ENCODE measurements at regions not wholly inside any gene's neighbourhood (a gene's known extent, or its start where the extent isn't known, plus 50 kb on each side); places are given as distances from the start of the nearest gene placed in this dataset.
"Not testable (repeated sequence)": the region's sequence is repeated elsewhere in the genome, so short reads cannot be mapped to it uniquely, and the experiment has no call there.

DNA sequence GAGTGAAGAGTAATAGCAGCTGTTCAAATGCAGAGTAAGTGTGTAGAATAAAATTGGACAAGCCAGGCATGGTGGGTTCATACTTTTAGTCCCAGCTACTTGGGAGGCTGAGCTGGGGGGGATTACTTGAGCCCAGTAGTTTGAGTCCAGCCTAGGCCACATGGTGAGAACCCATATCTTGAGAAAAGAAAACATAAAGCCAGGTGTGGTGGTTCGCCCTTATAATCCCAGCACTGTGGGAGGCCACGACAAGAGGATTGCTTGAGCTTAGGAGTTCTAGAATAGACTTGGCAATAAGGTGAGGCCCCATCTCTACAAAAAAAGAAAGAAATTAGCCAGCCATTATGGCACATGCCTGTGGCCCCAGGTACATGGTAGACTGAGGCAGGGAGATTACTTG lies 1241.1 kb downstream of the UQCRFS1 start:
- no peak for DNase-seq

DNA sequence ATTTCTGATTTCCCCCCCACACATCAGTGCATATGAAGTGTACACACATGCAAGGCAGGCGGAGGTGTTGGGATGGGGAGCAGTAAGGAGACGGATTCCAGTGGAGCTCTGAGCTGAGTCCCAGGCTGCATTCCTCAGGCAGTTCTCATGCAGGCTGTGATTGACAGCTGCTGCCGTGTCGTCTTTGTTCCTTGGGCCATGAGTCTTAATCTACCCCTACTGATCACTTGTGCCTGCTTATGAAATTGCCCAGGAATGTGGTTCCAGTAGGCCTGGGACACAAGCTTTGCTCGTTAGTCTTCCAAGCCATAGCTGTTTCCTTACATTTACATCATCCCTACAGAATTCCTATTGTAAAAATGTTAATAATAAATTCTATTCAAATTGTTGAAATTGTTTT lies 1241.9 kb downstream of the UQCRFS1 start:
- no peak for DNase-seq

DNA sequence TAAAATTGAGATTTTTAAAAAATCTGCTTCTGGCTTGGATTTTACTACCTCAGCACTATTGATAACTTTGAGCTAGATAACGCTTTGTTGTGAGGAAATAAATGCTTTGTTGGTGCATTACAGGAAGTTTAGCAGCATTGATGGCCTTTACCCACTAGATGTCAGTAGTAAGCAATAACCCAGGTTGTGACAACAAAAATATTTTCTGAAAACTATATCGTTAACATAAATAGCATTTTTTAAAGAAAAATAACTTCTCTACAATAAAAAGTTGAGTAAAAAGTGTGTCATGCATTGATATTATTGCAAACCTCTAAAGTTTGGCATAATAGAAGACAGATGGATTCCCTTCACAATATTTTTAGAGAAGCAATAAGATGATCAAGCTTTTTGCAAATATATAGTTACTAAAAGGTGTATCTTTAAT lies 1246.5 kb downstream of the UQCRFS1 start:
- no peak for DNase-seq

DNA sequence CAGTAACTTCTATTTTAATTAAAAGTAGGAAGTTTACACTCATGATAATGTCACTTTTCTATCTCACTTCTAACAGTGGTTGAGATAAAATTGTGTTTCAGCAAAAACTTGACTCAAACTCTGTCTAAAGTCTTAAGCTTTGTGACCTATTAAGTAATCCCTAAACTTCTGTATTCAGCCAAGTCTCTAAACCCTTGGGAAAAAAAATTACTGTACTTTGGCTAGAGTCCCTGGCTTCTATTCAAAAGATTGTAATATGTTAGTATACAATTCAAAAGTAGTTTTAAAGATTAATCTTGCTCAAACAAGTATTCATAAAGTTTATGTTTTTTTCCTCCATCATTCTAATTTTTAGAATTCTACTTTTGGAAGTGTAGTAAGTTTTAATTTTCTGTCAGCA lies 1248.8 kb downstream of the UQCRFS1 start:
- DNase-seq = no peak

DNA sequence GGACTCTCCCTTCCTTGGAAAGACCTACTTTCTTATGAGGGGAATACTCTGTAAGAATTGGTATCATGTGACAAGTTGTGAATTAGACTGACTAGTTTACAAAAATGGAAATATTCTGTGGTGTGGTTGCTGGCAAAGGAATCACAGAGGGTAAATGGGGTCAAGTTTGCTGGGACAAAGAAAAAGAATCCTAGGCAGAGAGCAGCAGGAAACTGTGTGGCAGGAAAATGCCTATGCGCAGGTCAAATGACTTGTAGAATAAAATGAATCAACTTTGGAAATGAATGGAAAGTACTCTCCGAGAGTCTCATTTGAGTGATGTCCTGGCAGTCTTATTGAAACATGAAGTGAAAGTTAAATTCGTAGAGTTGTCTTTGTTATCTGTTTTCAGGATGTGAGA lies 1250.7 kb downstream of the UQCRFS1 start:
- no peak for DNase-seq

DNA sequence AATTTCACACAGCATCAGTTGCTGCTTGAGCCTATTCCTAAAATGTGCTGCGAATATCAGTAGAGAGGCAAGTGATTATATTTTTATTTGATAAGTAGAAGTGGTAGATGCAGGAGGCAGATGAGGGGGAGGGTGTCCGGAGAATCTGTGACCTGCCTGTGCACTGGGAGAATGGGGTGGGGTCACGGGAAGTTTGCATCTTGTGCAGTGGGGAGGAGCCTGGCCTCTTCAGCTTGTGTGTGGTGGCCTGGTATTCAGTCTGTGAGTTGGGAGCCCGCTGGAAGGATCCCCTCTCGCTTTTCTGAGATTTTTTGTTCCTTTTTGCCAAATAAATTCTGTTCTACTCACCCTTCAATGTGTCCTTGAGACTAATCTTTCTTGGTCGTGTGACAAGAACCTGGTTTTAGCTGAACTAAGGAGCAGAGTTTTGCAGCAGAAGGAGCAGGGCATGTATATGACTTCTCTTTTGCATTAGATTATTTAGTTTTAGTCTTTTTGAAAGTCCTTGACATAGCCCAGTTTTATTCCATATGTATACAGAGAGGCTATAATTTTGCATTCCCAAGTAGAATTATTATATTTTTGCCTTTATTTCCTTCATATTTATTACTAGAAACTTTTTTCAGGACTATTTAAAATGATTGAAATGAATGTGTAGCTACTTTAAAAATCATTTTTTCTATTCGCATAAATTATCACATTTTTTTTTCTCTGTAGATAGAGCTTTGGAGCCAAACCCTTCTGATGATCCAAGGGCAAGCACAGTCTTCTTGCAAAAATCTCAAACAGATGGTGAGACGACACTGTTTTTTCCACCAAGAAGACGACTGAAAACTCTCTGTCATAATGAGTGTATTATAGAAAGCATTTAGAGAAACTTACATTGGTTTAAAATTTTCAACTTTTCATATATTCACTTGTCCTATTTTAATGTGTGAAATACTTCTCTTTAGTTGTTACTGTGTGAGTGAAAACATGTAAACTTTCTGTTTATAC lies 1257.2 kb downstream of the UQCRFS1 start:
- DNase-seq = no peak

DNA sequence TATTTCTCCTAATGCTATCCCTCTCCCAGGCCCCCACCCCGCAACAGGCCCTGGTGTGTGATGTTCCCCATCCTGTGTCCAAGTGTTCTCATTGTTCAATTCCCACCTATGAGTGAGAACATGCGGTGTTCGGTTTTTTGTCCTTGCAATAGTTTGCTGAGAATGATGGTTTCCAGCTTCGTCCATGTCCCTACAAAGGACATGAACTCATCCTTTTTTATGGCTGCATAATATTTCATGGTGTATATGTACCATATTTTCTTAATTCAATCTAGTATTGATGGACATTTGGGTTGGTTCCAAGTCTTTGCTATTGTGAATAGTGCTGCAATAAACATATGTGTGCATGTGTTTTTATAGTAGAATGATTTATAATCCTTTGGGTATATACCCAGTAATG lies 1270.3 kb downstream of the UQCRFS1 start:
- not testable (repeated sequence) for DNase-seq

DNA sequence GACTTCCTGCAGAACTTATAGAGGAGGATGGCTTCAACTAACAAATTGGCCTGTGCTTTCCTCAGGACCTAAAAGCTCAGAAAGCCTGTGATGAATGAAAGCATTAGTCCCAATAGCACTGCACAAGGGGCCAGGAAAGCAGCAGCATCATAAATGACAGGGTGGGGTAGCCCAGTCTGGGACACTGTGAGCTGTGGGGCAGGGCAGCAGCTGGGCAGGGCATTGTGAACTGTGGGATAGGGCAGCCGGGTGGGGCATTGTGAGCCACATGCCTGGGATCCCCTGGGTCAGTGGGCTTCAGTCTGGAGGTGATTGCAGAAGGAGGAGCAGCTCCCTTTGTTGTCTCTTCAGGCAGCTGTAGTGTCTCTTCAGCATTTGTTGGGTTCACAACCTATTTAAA lies 1276.8 kb downstream of the UQCRFS1 start:
- no peak for DNase-seq

DNA sequence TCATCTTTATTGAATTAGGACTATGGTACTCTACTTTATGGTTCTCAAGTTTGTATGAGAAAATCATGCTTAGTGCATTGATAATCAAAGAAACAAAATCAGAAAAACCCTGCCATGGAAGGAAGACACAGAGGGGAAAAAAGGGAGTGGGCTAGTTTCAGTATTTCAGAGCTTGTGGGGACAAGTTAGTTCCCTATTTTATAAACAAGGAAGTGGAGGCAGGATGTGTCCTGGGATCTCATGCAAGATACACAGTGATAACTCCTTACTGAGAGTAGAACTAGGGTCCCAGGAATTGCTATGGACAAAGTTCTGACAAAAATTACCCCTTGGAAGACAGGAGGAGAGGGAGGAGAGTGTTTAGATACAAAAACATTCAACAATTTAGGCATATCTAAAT lies 1277.3 kb downstream of the UQCRFS1 start:
- DNase-seq = no peak

DNA sequence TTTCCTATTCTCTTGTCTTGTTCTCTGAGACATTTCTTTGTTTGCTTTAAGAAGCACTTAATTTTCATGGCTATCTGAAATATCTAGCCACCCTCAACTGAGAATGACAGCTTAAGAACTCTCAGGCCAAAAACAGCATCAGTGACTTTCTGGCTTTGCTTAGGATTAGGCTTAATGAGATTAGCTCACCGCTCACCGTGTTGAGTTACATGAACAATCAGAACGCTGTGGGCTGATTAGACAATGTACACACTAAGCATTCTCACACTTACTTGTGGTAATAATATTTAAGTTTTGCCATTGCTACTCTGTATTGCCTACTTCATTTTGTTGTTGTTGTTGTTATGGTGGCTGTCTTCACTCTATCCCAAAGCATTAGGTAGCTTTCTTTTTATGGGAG lies 1283.6 kb downstream of the UQCRFS1 start:
- no peak for DNase-seq

DNA sequence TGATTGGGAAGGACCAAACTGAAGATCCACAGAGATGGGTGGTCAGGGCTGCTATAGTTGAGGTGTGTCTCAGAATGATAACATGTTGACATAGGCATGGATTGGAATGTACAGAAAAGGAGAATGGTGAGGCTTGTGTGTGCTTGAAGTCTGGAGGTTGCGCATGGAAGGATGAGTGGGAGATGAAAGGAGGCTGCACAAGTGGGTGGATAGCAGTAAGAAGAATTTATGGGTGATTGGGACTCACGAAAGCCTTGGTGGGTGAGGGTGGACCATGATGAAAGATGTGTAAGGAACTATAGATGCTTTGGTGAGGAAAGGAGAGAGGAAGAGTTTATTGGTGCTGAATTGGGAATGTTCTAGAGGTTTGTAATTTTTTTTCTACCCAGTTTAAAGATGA lies 1287.7 kb downstream of the UQCRFS1 start:
- no peak for DNase-seq

DNA sequence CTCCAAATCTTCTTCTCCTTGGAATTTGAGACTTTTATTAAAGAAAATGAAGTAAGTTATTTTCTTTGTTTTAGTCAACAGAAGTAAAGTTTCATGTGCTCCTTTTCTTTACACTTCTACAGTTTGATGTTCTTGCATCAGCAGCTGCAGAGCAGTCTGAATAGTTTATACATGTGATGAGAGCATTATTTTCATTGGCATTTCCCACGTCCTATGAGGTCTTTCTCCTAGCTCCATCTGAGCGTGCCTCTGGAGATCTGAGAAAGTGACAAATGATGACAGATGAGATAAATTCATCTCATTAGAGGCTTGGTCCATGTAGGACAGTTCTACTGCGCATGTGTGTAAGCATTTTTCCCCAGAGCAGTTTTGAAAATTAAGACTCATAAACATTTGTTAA lies 1290.0 kb downstream of the UQCRFS1 start:
- no peak for DNase-seq

DNA sequence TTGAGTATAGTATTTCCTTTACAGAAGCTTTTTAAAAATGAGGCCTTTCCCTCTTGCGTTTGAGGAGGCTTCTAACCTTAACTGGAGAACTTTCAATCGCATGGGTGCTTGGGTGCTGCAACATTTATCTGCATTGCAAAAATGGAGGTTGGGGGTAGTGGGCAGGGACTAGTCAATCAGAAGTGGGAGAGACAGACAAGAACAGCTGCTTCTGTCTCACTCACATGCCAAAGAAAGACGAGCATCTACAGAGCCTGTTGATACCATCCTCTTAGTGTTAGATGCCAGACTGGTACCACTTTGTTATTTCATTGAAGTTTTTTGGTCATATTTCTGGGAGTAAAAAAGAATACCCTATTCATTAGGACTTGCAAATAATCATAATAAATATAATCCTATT lies 1292.2 kb downstream of the UQCRFS1 start:
- no peak for DNase-seq

DNA sequence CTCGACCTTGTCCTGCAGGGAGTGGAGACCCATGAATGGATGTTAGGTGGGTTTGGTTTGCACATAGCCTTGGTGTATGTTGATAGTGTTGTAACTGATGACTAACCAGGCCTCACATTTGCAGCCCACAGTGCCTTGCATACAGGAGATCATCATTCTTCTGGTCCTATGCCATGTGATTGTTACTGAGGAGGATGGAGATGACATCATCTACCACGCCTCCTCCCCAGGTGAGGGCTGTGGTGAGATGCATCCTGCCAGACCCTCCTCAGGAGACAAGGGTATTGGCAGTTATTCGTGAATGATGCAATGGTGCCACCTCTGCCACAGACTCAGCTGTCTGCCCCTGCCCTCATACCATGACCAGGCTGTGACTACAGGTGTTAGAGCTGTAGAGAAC lies 1294.1 kb downstream of the UQCRFS1 start:
- DNase-seq = no peak

DNA sequence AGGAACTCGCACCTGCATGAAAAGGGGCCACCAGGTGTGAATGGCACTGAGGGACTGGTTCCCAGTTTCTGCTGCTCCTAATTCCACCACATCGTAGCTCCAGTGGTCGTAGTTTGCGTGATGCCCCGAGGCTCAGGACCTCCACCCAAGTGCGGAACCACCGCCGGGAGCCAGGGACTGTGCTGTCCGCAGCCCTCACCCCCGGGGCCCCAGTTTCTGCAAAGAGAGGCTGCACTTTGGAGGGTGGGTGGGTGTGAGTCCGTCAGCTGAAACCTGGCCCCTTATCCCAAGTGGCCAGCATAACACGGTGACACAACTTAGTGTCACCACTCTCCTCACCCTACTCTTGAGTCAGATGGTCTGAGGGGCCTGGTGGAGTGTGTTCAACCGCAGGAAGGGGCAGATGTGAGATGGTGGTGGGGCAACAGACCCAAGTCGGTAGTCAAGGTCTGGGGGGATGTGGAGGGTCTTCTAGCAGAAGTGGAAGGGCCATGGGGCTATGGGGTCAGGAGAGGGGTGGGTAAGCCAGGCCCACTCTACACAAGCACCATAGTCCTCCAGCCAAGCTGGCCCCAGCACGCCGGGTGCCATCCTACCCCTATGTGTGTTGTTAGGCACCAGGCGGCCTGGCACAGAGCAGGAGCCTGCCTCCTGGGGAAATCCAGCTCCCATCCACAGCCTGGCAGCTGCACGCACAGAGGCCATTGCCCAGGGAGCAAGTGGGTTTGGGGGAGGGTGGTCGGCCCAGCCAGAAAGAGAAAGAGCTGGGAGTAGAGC lies 1301.6 kb downstream of the UQCRFS1 start:
- DNase-seq = no peak

DNA sequence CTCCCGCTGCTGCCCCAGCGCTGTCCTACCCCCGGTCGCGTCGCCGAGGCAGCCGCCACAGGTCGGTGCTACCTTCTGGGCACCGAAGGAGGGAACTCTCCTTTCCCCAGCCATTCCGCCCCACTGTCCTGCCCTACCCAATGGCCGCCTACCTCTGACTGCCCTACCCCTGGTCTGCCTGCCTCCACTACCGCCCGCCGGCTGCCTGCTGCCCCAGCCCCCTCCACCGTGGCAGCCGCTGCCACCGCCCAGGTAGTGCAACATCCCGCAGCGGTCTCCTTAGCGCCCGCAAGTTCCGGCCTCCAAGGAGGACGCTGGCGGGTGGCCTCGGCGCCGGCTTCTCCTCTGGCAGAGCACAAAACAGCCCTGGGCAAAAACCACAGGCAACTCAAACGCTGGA lies 1303.1 kb downstream of the UQCRFS1 start:
- DNase-seq = no peak

DNA sequence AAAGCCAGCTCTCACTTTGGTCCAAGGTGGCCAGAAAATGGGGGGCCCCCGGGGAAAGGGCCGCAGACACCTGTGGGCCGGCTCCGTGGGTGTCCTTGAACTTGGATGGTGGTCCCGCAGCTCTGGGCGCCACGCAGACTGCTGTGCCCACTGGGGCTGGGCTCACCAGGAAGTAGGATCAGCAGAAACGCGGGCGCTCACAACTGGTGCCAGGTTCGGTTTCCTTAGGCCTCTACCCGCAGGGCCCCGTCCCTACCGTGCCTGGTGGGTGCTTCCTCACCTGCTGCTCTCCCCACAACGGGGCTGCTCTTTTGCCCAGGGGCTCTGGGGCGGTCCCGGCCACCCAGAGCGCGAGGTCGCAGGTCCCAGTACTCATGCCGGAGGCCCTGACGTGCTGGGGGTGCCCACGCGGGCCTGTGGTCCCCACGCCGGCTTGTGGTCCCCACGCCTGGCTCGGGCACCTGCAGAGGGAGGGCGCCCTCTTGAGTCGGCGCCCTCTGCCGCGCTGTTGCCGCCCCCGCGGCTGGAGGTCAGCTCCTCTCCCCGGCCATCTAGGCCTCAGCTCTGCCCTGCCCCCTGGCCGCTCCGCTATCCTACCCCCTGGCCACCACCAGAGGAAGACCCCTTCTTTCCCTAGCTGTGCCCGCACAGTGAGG lies 1303.6 kb downstream of the UQCRFS1 start:
- no peak for DNase-seq

DNA sequence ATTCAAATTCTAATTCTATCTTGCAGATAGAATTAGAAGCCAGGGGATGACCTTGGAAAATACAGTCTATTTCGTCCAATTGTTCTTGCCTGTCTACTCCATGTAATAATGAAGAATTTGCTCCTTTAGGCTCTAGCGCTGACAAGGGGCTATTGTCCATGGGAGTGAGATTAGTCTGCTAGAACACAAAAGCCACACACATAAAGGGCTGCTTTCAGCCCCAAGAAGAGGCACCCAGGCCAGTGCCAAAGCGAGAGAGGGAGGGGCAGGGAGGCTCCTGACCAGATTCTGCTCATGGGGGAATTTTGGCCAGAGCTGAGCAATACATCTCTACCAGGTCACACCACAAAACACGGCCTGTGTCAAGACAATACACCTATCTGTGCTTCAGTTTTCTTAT lies 1306.9 kb downstream of the UQCRFS1 start:
- DNase-seq = no peak

DNA sequence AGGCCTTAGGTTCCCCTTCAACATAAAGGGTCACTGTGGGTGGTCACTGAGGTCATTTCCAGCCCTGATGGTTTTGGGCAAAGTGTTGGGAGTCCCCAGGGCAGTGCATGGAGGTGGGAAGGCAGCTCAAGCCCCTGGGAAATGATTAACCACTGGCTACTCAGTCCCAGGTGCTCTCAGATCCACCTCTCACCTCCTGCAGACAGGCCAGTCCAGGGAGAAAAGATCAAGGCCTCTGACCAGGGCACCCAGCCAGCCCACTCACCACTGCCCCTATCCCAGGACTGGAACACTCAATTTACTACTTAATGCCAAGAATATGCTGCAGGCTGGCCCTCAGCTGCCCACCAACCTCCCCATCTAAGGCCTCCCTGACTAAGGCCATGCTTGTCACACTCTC lies 1307.9 kb downstream of the UQCRFS1 start:
- DNase-seq = no peak

DNA sequence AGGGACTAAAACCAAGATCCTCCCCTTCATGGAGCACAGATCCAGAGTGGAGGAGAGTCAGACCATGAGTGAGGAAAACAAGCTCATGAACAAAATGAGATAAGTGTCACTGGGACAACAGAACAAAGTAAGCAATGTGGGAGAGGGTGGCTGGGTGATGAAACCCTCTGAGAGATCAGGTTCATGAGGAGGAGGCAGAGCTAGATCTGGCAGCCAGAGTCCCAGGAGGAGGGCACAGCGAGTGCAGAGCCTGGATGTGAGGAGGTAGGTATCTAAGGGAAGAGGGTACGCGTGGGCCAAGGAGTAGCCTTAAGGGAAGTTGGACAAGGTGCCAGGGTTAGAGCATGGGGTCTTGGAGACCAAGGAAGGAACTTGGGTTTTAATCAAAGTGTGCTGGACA lies 1311.9 kb downstream of the UQCRFS1 start:
- no peak for DNase-seq

DNA sequence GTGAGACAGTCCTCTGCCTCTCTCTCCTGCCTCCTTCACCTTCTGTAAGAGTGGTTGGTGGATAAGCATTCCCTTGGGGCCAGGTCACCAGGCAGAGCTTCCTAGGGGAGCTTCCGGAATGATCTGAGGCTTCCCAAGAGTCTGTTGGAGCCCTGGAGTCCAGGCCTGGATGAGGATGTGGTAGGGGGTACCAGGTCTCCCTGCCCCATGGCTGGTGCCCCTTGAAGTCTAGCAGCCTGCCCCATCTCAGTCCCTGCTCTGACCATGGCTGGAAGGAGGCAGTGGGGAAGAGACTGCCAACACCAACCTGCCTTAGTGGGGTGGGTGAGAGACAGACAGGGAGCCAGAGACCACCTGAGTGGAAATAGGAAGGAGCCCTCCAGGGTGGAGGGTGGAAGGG lies 1316.9 kb downstream of the UQCRFS1 start:
- no peak for DNase-seq

DNA sequence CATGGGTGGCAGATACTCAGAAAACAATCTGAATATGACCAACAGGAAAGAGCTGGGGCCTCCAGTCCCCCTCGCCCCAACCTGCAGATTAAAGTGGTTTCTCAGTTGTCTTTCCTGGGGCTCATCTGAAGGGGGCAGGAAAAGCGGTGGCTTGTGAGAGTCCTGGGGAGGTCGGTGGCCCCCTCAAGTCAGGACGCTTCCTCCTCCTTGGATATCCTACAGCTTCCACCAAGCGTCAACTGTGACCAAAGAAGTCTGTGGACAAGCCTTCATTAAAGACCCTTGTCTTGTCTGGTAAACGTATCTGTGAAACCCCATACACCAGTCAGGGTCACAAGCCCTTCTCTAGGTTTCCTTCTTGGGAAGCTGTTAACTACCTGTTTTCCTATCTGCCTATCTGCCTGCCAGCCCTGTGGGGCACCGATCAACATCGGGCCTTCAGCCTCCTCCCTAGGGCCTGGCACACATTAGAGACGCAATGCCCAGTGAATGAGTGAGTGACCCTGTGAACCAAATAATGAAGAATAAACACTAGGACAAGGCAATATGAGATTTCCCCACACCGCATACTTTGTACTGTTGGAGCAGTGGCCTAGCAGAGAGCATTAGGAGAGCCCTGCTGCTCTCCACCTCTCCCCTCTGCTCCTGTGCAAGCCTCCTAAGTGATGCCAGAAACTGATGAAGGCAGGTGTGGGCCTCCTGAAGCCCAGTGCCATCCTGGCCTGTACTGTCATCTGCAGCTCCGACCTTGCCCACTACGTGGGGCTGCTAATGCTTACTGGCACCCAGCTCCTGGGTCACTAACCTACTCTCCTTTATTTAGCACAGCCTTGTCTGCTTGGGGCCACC lies 1317.8 kb downstream of the UQCRFS1 start:
- no peak for DNase-seq

DNA sequence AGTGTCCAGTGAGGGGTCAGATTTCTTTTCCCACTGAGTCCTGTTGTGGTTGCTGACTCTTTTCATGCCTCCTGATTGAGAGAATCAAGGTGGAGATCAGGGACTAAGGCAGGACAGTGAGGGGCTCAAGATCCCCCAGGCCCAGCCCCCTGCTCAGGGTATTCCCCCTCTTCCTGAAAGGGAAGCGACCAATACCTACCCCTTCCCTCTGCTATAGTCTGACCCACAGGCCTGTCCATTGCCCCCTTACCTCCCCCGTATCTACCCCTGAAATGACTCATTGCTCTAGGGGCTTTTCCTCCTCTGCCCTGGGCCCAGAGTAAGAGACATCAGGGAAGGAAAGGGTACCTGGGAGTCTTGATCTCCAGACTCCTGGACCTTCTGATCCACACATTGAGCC lies 1320.5 kb downstream of the UQCRFS1 start:
- no peak for DNase-seq

Data from NCI-H1092 treated with DMSO at 0.1 percent for 48 hours (cell line).